HuH-7 (cell line): ENCODE measurements at regions not wholly inside any gene's neighbourhood (a gene's known extent, or its start where the extent isn't known, plus 50 kb on each side); places are given as distances from the start of the nearest gene placed in this dataset.
A peak's percentile ranks its signal among the peaks of the same experiment; 100 is the strongest.

Source experiments
- DNase-seq: peaks from one replicate; pipeline ENCODE4 v3.0.0; 2011; ENCODE audit warnings: low spot score

DNA sequence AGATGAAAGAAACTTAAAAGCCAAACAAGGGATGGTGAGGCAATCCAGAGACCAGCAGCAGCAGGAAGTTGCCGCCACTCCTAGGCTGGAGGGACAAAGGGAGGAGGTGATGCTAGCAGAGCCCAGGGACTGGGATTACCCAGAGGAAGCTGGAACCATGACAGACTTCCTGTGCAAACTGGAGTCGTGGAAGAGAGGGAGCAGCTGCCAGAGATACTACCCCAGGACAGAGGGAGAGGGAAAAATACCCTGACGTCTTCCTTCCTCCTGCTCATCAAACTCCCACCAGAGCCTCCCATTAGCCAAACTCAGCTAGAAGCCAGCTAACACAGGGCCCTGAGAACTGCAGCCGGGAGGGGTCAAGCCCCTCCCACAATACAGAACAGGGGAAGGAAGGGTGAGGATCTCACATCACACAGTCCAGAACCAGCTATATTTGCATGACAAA is 101.2 kb upstream of the KLF3 start:
- DNase-seq, result no peak

DNA sequence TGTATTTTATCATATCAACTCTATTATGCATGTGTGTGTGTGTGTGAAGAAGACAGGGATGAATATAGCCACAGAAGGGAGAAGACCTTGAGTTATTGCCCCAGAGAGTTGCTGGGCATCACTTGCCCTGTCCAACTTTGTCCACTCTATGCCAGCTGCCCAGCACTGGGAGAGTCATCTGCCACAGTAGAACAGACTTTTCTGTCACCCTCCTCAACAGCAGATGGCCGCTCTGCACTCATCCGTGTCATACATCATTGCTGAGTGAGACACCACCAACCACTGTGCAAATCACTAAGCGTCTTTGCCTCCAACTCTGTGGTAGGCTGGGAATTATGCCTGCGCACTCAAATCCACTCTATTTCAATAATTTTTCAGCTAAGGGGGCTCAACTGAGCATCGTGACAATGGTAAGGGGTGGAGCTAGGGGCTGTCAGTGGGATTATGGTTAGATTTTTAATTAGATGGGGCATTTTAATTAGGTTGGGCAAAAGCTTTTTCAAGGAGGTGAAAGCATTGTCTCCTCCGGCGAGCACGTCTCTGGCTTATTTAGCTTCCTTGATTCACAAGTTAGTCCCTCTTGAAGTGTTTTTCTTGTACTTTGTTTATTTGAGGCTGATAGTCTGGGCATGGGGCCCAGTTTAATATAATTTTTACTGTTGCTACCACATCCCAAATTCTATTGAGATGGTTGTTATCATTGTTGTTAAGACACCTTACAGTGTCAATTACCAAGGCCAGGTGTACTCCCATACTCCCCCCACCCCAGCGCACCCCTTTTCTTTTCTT is 100.1 kb upstream of the KLF3 start:
- no peak for DNase-seq

DNA sequence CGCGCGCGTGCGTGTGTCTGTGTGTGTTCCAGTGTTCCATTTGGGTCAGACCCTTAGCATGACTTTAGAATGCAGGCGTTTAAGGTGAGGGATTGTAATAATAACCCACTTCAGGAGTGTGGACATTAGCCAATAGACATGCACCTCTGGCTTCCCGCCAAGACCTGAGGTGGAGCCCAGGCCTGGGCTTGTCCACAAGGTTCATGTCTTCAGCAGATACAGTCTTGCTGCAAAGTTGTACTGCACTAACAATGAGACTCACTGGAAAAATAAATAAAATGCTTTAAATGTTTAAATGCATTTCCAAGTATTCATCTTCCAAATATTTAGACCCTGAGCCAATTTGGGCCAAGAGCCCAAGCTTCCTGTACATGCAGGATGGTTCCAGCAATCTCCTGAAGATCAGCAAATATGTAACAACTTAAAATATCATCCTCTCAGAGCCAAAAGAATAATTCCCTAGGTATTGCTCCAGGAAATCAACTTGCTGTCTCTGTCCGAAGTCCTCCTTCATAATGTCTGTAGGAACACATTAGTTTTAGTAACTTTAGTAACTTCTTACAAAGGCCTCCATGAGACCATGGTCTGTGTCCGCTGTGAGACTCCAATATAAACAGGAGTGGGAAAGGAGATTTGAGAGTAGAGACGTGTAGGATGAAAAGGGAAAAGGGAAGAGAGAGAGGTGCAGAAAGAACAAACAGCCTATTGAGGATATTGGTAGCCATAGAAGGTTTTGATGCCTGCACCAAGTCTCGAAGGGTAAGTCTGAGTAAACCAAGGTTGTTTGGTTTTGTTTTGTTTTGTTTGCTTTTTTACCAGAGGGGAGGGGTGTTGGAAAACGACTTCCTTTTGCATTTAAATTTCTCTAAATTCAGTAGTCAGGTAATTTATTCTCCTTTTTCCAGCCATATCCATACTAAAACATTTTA is 98.5 kb upstream of the KLF3 start:
- DNase-seq, result no peak

DNA sequence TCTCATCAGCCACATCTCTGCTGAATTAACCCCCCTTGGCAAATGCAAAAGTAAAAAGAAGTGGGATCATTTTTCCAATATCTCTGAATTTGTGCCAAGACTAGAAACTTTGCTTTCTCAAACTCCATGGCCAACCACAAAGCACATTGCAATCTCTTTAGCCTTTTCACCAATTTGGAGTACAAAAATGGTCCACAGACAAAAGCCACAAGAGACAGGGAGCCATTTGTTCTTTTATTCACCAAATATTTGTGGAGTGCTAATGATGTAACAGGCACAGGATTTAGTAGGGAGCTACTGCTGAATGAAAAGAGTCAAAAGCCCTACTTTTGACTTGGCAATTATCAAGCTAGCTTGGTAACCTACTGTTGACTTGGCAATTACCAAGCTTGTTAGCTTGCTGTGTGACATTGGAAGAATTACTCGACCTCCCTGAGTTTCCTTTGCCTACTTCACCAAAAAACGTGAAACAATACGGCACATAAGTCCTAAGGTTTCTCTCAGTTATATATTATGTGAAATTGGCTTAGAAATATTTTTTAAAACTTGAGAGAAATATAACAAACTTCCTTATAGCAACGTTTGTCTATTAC is 97.1 kb upstream of the KLF3 start:
- no peak for DNase-seq

DNA sequence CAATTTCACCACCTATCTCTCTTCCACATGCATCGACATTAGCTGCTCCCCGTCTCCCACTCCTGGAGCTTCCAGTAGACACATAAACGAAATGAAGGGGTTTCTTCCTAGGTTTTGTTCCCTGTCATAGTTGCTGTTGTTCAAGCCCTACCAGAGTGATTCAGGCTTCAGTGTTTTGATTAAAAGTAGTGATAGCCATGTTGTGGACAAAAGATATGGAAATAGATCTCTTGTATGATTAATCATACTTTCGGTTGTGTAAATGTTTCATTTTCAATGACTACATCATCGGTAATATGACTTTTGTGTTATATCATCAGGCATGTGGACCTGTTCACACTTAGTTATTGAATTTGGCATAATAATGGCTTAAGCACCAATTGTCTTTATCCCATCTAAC is 96.5 kb upstream of the KLF3 start:
- DNase-seq, result no peak

DNA sequence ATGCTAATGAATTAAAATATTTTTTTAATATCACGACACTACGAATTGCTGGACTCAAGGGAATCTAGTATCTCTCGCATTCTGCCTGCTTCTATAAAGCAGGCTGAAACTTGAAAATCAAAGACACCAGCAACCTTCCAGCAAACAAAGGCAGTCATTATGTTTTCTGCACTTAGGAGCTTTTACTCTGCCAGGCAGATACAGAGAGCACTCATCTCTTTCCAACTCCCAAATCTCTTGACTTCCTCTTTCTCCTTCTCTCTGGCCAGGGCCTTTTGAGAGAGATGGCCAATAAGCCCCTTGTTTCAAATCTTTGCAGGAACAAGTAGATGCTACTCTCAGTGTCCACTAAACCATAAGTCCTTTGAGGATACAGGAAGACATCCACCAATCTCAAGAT is 95.2 kb upstream of the KLF3 start:
- DNase-seq, result no peak

DNA sequence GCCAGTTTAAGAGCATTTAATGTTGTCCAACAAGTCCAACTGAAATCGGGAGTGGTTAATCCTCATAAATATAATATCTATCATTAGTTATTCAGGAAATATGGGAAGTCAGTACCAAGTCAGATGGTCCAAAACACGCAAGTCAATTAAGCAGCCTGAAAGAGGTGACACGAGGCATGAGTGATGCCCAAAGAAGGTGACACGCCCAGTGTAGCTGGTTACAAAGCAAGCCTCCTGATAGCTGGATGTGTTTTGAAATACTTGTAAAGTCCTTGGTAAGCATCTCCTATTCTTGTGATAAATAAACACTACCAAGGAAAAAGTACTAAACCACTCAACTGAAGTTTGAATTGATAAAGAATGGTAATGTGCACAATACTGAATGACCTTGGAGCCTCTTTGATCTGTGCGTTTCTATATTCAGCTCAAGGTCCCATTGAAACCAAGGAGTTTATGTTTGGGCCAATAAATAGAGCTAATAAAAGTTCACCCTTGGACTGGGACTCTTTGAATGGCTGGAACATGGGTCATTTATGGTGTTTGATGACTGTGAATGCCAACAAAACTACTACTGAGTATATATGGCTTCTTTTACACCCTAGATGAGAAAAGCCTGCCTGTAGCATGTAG is 93.2 kb upstream of the KLF3 start:
- DNase-seq, result peak; percentile 39

DNA sequence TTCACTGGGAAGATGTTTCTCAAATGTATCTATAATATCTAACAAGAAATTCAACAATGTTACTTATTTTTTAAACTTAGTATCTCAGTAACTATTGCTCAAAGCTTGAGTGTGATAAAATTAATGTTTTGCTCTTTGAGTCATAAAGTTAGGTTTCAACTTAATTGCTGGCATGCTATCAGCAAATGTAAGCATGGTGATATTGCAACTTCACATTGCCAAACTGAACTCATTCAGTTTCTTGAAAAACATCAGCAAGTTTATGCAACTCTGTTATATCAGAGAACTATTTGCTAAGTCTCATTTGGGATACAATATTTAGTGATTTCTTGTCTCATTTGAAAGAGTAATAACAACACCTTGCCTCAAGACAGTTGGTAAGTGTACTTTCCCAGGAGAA is 91.2 kb upstream of the KLF3 start:
- DNase-seq, result no peak

DNA sequence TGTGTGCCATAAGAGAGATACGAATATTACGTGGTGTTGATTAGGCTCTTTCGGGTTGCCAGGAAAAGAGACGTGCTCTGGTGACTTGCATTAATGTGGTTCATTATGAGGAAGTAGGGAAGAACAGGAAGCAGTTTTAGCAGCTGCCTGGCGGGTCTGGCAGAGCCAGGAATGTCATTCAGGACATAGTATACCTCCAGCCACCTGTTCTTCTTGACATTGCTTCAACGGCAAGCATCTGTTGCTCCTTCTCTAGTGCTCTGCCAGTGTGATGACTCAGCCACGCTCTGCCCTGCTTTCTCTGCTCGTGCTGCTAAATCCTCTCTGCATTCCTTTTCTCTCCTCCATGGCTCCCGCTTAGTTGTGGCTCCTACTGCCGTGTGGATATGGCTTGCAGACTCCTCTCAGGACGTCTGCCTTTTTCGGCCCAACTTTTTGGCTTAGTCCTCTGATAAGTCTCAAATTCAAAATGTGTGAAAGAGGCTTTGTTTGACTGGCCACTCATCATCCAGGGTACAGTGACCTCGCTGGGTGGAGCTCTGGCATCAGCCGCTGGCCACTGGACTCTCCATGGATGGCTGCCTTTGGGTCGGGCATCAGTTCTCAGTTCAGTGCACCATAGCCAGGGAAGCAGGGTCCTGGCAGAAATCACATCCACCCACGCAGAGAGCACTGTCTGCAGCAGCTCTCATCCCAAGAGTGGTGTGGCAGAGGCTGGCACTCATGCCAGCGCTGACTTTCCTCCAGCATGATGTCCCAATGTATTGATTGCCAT is 89.3 kb upstream of the KLF3 start:
- DNase-seq, result no peak

DNA sequence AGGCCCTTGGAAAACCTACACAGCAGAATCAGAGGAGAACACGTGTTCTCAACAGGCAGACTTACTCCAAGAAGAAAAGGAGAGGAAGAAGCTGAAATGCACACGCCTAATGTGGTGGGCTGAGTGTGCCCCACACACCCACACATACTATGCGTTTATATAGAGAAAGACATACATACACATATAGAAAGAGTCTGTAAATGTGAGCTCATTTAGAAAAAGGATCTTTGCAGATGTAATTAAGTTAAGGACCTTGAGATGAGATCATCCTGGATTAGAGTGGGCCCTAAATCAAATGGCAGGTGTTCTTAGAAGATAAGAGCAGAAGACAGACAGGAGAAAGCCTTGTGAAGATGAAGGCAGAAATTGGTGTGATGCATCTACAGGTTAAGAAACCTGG is 87.2 kb upstream of the KLF3 start:
- DNase-seq, result no peak

DNA sequence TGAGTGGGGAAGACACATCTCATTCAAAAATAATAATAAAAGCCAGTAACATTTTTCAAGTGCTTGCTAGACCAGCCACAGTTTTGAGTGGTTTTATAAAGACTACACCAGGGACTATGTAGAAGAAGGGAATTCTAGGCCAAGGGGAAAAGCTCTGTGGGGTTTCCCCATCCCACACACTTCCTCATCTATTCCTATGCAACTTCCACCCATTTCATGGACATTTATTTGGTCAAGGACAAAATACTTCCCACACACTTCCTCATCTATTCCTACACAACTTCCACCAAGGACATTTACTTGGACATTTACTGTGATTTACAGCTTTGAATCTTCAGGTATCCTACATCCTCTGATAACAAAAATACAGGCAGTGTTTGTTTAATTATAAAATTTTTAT is 86.5 kb upstream of the KLF3 start:
- no peak for DNase-seq

DNA sequence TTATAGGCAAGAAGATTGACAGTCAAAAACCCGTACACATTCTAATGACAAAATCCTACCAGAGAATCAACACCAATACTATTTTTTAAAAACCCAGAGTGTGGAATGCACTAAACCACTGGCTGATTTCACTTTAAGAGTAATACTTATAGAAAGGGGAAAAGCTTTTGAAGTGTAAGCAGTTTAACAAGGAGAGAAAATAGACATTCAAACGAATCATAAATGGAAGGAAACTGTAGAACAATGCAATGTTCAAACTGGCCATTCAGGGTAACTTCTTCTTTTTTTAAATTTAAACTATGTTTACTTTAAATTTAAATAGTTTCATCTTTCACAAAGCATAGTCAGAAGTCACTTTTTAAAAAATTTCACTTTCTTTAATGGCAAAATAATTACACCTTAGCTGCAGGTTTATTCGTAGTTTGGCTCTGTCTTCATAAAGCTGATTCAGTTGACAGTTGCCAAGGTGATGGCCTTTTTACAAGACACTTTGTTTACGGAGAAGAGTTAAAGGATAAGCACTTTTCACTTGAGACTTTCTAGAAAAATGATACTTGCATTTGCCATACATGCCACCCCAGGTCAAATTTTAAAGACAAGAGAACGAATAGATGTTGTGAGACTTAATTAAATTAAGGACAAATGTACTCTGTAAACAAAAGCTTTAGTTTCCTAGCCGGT is 82.4 kb upstream of the KLF3 start:
- DNase-seq, result no peak

DNA sequence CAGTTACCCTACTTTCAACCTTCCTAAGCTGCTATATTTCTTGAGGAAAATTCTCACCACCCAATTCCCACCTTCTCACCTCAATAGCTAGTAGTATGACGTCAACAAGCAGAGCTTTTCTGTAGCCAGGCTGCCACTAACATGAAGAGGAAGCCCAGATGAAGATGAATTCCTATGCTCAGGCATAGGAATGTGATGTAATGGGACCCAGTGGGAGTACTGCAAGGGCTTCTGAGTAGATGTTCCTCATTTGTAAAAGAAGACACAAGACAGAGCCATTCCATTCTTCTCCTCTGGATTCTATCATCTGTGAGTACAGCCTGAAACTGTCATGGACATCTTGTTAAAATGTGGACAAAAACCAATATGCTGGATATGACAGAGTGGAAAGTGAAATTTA is 81.6 kb upstream of the KLF3 start:
- DNase-seq, result no peak

DNA sequence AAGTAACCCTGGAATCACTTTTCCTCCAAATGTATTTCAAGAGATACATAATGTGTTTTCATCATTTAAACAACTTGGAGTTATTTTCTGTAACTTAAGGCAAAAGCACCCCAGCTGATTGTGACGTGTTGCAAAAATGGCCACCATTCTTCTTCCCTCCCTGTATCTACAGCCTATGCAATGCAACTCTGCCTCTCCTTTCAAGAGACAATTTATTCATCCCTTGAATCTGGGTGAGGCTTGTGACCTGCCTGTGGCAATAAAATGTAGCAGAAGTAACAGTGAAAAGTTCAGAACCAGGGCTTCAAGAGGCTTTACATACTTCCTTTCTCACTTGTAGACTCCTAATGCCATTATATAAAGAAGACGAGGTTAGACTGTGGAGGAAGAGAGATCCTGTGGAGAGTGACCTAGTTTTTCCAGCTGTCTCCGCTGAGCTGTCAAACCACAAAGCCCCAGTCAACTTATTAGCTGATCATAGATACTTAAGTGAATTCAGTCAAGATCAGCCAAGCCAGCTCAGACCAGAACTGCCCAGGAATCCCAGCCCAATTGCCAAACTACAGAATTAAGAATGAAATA is 81.0 kb upstream of the KLF3 start:
- DNase-seq, result no peak

DNA sequence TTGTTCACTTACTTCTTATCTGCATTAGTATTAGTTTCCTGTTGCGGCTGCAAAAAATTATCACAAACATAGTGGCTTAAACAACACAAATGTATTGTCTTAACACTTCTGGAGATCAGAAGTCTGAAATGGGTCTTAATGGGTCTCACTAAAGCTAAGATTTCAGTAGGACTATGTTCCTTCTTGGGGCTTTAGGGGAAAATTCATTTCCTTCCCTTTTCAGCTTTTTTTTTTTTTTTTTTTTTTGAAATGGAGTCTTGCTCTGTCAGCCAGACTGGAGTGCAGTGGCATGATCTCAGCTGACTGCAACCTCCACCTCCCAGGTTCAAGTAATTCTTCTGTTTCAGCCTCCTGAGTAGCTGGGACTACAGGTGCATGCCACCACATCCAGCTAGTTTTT is 78.1 kb upstream of the KLF3 start:
- DNase-seq, result no peak

DNA sequence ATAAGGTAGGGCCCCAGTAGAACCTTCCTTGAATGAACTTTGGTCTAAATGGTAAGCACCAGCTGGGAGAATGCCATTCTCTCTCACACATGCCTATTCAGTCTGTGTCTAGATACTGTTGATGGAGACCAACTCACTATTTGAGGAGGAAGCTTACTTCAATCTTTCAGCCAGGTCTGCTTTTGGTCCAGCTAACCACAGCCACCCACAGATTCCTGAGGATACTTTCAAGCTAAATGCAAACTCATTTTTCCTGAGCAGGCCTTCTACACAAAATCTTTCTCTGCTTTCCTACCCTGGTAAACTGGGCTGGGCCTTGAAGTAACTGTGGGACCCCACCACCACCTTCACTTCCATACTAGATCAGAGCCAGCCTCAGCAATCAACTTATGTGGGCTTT is 76.9 kb upstream of the KLF3 start:
- no peak for DNase-seq

DNA sequence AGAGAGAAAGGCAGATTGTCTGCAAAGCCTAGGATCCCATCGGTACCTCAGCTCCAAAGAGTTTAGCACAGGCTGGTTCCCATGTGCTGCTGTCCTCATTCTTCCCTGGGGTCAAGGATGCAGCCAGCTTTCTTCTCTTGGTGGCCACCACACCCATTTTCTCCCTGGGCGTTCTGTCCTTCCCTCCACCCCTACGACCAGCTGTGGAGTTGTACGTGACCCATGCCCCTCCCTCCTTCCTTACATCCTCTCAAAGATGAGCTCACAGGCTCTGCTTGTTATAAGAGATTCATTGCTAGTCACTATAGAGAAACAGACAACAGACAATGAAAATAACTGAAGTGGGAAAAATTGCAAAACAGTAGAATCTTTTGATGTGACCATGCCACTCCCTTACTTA is 74.0 kb upstream of the KLF3 start:
- no peak for DNase-seq

DNA sequence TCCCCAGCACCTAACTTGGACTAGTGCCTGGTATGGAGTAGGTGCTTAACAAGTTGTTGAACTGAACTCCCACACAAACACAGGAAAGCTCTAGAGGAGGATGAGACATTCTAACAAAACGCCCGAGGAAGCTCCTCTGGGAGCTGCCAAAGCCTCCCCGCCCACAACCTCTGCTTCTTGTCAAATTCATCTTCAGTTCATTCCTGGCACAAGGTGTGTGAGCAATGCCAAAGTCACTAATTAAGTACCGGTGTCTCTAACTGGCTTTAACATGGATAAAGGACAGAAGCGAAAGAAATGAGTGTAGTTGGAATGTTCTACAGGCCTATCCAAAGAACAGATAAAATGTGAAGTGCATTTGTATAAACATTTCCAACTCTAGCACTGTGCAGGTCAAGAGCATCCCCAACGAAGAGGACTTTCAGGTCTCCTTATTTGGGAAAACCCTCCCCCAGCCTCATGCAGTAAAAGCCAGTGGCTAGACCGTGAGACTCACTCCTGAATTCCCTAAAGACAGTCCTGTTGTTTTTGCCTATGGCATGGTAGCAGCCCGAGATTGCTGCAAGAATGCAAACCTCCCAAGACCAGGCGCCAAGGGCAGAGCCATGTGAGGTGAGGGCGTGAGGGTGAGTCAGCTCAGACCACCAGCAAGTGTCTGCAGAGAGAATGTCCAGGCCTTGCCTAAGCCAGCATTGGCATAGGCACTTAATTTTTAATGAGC is 72.2 kb upstream of the KLF3 start:
- no peak for DNase-seq

DNA sequence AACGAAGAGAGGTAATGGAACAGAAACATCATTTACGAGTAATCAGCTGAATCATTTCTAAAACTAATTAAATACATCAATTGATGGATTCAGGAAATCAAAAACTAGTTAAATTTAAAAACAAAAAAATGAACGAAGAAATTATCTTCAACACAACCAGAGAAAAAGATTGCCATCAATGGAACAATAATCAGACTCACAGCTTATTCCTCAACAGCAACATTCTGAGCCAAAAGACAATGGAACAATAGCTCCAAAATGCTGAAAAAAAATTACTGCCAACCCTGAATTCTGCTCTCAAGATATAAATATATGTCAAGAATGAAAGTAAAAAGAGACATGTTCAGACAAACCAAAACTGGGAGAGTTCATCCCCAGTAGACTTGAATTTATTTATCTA is 65.5 kb upstream of the KLF3 start:
- DNase-seq, result no peak

DNA sequence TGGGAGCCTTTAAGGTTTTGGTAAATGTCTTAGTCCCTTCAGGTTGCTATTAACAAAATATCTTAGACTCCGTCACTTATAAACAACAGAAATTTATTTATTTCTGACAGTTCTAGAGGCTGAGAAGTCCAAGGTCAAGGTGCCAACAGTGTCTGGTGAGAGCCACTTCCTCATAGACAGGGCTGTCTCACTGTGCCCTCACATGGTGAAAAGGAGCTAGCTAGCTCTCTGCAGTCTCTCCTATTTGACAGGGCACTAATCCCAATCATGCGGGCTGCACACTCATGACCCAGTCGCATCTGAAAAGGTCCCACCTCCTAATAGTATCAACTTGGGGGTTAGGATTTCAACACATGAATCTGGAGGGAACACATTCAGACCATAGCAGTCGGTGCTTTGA is 63.4 kb upstream of the KLF3 start:
- no peak for DNase-seq
